Skeletal muscle satellite cell (primary cell): ENCODE measurements at regions not wholly inside any gene's neighbourhood (a gene's known extent, or its start where the extent isn't known, plus 50 kb on each side); places are given as distances from the start of the nearest gene placed in this dataset.

Experiments used
- H3K27me3 ChIP-seq: 2 replicates; pipeline ENCODE4 v1.7.0; 2013; ENCODE audit warnings: low read length; ENCODE audit not compliant: control insufficient read depth, insufficient read depth
- H3K36me3 ChIP-seq: 2 replicates; pipeline ENCODE4 v1.7.0; 2013; ENCODE audit warnings: mild to moderate bottlenecking, control low read depth, low read length; ENCODE audit not compliant: insufficient read depth
- H3K4me1 ChIP-seq: 2 replicates; pipeline ENCODE4 v1.7.0; 2013; ENCODE audit warnings: low read length; ENCODE audit not compliant: control insufficient read depth, insufficient read depth
- H3K4me2 ChIP-seq: 2 replicates; pipeline ENCODE4 v1.7.0; 2013; ENCODE audit warnings: mild to moderate bottlenecking, low read length
- H3K4me3 ChIP-seq: 2 replicates; pipeline ENCODE4 v1.7.0; 2013; ENCODE audit warnings: low read length
- H3K9ac ChIP-seq: 2 replicates; pipeline ENCODE4 v1.7.0; 2013; ENCODE audit warnings: mild to moderate bottlenecking, low read depth, low read length, moderate library complexity
- H3K9me3 ChIP-seq: replicated peaks from 2 replicates; pipeline ENCODE4 v1.7.0; 2013; ENCODE audit warnings: mild to moderate bottlenecking, control low read depth, low read length

- Histone ChIP-seq H3K4me1 (peaks cover 20% of the 10 kb centered on the region), H3K4me2 (no peak overlapping the region), H3K9ac (no peak overlapping the region), H3K9me3 (no peaks in the 10 kb centered on the region), H3K27me3 (no peaks in the 10 kb centered on the region), H3K36me3 (no peaks in the 10 kb centered on the region), H3K4me3 (no peak overlapping the region)
Measured at GRCh38 chr4:20462426-20463175, 210.9 kb downstream of the SLIT2 start.

- Histone ChIP-seq H3K36me3 (no peaks in the 10 kb centered on the region), H3K27me3 (no peaks in the 10 kb centered on the region), H3K9ac (no peak overlapping the region), H3K9me3 (no peaks in the 10 kb centered on the region), H3K4me3 (no peak overlapping the region), H3K4me1 (peaks cover 20% of the 10 kb centered on the region), H3K4me2 (no peak overlapping the region)
Measured at GRCh38 chr4:20463176-20463430, 211.4 kb downstream of the SLIT2 start.

DNA sequence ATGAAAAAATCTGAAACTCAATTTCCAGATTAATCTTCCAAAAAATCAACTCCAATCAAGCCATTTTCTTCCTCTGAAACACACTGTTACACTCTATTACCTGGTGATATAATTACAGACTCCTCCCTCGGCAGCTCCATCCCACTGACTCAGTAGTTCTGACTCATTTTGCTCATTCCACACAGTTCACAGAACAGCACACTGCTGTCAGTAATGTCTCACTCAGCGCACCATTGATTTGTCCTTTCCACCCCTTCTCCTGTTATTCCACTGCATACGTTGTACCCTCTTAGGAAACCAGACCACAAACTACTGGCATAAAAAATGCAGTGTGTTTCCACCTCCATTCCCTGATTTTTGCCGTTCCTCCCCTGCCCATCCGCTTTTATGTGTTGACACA is 212.7 kb downstream of the SLIT2 start:
- no peak overlapping the region for H3K9ac ChIP-seq
- no peaks in the 10 kb centered on the region for H3K9me3 ChIP-seq
- no peaks in the 10 kb centered on the region for H3K36me3 ChIP-seq
- no peaks in the 10 kb centered on the region for H3K27me3 ChIP-seq
- peaks cover 20% of the 10 kb centered on the region for H3K4me1 ChIP-seq
- H3K4me3 ChIP-seq: no peak overlapping the region
- H3K4me2 ChIP-seq: peak overlapping the region; percentile 50

DNA sequence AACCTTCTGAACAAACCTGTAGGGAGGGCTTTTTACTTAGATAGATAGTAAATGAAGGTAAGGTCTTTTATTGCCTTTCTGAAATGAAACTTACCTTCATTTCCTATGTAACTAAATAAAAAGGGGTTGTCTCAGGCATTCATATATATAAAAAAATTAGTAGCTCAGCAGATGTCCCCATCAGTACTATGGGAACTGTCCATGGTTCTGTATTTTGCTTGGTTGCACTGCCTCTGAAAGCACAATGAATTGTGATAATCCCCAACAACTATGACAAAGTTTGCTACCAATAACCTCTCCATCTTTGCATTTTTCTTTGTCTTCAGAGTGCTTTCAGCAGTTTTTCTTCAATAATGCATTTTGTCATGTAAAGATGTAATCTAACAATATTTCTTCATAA is 222.4 kb downstream of the SLIT2 start:
- Histone ChIP-seq H3K9me3 (no peaks in the 10 kb centered on the region), H3K4me1 (no peaks in the 10 kb centered on the region), H3K36me3 (no peaks in the 10 kb centered on the region), H3K27me3 (no peaks in the 10 kb centered on the region), H3K4me3 (no peak overlapping the region), H3K4me2 (no peak overlapping the region), H3K9ac (no peak overlapping the region)

GRCh38 chr4:20478412-20478811 is 221.8 kb upstream of the PACRGL start:
- no peak overlapping the region for H3K4me3 ChIP-seq
- H3K27me3 ChIP-seq: no peaks in the 10 kb centered on the region
- H3K4me1 ChIP-seq: no peaks in the 10 kb centered on the region
- no peak overlapping the region for H3K4me2 ChIP-seq
- no peaks in the 10 kb centered on the region for H3K36me3 ChIP-seq
- H3K9me3 ChIP-seq: no peaks in the 10 kb centered on the region
- H3K9ac ChIP-seq: no peak overlapping the region

DNA sequence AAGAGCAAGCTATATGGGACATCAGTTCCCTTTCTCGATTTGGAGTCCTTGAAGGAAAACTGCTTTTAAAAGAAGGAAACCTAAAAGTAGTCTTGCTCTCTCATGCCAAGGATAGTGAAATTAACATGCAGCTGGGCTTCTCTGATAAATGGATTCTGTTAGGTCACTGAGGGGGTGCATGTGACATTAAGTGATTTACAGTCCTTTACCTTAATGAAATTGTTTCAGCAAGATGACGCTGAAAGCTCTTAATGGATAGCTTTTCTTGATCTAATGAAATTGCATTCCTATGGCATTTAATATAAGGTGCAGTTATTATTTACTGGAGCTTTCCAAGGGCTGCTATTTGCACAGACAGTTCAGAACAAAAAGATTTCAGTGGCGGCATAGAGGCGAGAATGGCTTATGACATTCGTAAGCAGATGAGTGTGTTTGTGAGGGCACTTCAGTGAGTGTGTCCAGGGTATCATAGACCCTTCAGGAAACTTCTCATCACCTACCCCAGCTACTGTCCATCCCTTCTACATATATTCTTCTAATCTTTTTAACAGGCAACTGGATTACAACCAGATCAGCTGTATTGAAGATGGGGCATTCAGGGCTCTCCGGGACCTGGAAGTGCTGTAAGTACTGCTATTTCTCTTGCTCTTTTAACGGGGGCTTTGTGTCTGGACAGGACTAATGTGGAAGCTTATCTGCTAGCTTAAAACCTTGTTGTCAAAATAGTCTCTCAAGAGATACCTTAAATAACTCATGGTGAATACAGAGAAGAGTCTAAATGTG is 219.9 kb upstream of the PACRGL start:
- Histone ChIP-seq H3K9ac (no peak overlapping the region), H3K4me1 (no peaks in the 10 kb centered on the region), H3K4me3 (no peak overlapping the region), H3K4me2 (no peak overlapping the region), H3K9me3 (no peaks in the 10 kb centered on the region), H3K27me3 (no peaks in the 10 kb centered on the region), H3K36me3 (no peaks in the 10 kb centered on the region)

DNA sequence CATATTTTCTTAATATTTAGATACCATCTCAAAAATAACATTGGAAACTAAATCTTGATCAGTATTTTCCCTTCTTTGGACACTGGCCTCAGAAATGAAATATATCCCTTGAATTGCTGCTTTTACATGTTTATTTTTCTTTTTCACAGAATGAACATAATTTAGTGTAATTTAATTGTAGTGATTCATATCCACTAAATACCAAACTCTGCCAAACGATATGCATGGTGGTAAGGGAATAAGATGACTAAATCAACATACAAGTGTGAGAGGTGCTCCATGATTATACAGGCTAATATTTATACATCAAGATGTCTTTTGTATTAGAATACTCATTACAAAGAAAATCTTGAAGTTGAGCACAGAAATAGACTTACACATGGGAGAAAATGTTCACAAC is 216.8 kb upstream of the PACRGL start:
- H3K9ac ChIP-seq: no peak overlapping the region
- H3K4me1 ChIP-seq: peaks cover 6% of the 10 kb centered on the region
- no peaks in the 10 kb centered on the region for H3K27me3 ChIP-seq
- no peaks in the 10 kb centered on the region for H3K36me3 ChIP-seq
- no peak overlapping the region for H3K4me2 ChIP-seq
- H3K4me3 ChIP-seq: no peak overlapping the region
- no peaks in the 10 kb centered on the region for H3K9me3 ChIP-seq

DNA sequence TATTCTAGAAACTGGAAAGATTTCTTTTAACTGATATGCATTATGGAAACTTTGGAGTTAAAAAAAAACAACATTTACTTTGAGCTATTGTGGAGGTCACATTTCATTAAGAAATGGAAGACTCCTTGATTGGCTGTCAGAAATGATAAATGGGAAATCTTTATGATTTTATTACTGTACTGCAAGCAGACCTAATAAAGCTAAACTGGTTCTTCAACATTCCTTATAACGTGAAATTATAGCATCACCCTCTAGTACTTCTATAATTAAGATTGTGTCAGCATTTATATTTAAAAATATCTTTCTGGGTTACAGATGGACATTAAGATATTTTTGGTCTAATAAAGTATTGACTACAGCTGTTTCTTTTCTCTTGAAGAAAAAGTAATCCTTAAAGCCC is 213.8 kb upstream of the PACRGL start:
- Histone ChIP-seq H3K4me2 (no peak overlapping the region), H3K27me3 (no peaks in the 10 kb centered on the region), H3K4me1 (peaks cover 6% of the 10 kb centered on the region), H3K4me3 (no peak overlapping the region), H3K9me3 (no peaks in the 10 kb centered on the region), H3K36me3 (no peaks in the 10 kb centered on the region), H3K9ac (no peak overlapping the region)

DNA sequence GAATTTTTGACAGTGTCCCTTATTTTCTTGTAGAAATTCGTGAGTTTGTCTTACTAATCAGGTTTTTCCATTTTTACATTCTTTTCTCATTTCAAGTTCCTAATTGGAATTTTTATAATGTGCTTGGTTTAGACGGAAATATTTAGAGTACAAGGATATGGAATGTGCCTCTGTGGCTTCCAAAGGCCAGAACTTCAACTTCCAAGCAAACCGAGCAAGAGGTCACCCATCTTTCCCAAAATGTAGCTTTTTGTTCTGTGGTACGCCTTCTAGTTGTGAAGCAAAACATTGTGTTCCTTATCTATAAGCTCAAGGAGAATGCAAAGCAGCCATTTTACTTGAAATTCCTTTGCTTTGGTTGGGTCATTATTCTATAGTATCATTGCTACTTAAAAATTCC is 212.8 kb upstream of the PACRGL start:
- Histone ChIP-seq H3K4me2 (no peak overlapping the region), H3K36me3 (no peaks in the 10 kb centered on the region)

GRCh38 chr4:20487852-20488251 is 212.4 kb upstream of the PACRGL start:
- H3K9ac ChIP-seq: no peak overlapping the region
- no peaks in the 10 kb centered on the region for H3K27me3 ChIP-seq
- H3K9me3 ChIP-seq: no peaks in the 10 kb centered on the region
- peaks cover 6% of the 10 kb centered on the region for H3K4me1 ChIP-seq
- no peaks in the 10 kb centered on the region for H3K36me3 ChIP-seq
- H3K4me2 ChIP-seq: no peak overlapping the region
- no peak overlapping the region for H3K4me3 ChIP-seq

More for the DNA sequence above, 212.8 kb upstream of the PACRGL start:
- H3K27me3 ChIP-seq: no peaks in the 10 kb centered on the region
- no peak overlapping the region for H3K9ac ChIP-seq
- no peak overlapping the region for H3K4me3 ChIP-seq
- no peaks in the 10 kb centered on the region for H3K9me3 ChIP-seq
- peaks cover 6% of the 10 kb centered on the region for H3K4me1 ChIP-seq

DNA sequence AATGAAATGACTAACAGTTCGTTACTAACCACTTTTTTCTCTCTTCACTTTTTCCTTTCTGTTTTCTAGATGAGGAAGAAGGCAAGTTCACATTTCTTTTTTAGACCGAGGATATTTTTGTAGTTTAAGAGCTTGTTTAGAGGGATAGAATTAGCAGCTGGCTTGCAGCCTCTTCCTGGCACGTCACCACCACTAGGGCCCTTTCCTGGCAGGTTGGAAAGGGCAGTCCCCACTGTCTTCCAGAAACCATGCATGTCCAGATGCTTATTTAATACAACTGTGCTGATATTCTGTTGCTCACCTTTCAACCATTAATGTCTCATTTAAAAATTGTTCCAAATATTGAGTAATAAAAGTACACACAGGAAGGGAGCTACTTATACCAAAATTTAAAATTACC is 209.5 kb upstream of the PACRGL start:
- Histone ChIP-seq H3K9me3 (no peaks in the 10 kb centered on the region), H3K9ac (no peak overlapping the region), H3K4me1 (peaks cover 17% of the 10 kb centered on the region), H3K36me3 (no peaks in the 10 kb centered on the region), H3K4me3 (no peak overlapping the region), H3K27me3 (no peaks in the 10 kb centered on the region), H3K4me2 (no peak overlapping the region)

- no peak overlapping the region for H3K4me2 ChIP-seq
- H3K9ac ChIP-seq: no peak overlapping the region
- no peaks in the 10 kb centered on the region for H3K27me3 ChIP-seq
- H3K4me3 ChIP-seq: no peak overlapping the region
- peaks cover 12% of the 10 kb centered on the region for H3K4me1 ChIP-seq
- no peaks in the 10 kb centered on the region for H3K36me3 ChIP-seq
- no peaks in the 10 kb centered on the region for H3K9me3 ChIP-seq
Measured at GRCh38 chr4:20493761-20494353, 206.4 kb upstream of the PACRGL start.
